GM23248 (cell line): ENCODE measurements at regions not wholly inside any gene's neighbourhood (a gene's known extent, or its start where the extent isn't known, plus 50 kb on each side); places are given as distances from the start of the nearest gene placed in this dataset. TPM values are rescaled to one million over a fixed set of nuclear protein-coding genes. Genes with fewer than 3 reads are reported as not detected.

ENCODE experiments used
- DNase-seq: peaks from one replicate; pipeline ENCODE4 v3.0.0-alpha.2; 2015
- H2AFZ ChIP-seq: fragments of 200-600 bp; sonication (generic); 2 replicates; pipeline ENCODE4 v1.6.1; 2016; ENCODE audit warnings: antibody characterized with exemption
- H3F3A ChIP-seq: fragments of 200-600 bp; sonication (generic); 2 replicates; pipeline ENCODE4 v1.6.1; 2016; ENCODE audit warnings: mild to moderate bottlenecking, antibody characterized with exemption, mixed run types; ENCODE audit not compliant: insufficient read depth
- H3K27ac ChIP-seq: fragments of 200-600 bp; sonication (generic); 2 replicates; pipeline ENCODE4 v1.5.1; 2016; ENCODE audit warnings: mild to moderate bottlenecking
- H3K27me3 ChIP-seq: fragments of 200-600 bp; sonication (generic); replicated peaks from 2 replicates; pipeline ENCODE4 v1.6.1; 2016; ENCODE audit warnings: mild to moderate bottlenecking; ENCODE audit not compliant: insufficient read depth
- H3K36me3 ChIP-seq: fragments of 200-600 bp; sonication (generic); 2 replicates; pipeline ENCODE4 v1.6.1; 2016; ENCODE audit warnings: low read depth, mild to moderate bottlenecking
- H3K4me1 ChIP-seq: fragments of 200-600 bp; sonication (generic); 2 replicates; pipeline ENCODE4 v1.6.1; 2016; ENCODE audit warnings: mild to moderate bottlenecking; ENCODE audit not compliant: insufficient read depth
- H3K4me2 ChIP-seq: fragments of 200-600 bp; sonication (generic); one replicate; pipeline ENCODE4 v1.6.1; 2016; ENCODE audit warnings: mild to moderate bottlenecking; ENCODE audit not compliant: unreplicated experiment
- H3K4me3 ChIP-seq: fragments of 200-600 bp; sonication (generic); 2 replicates; pipeline ENCODE4 v1.5.1; 2016; ENCODE audit warnings: mild to moderate bottlenecking
- H3K79me2 ChIP-seq: fragments of 200-600 bp; sonication (generic); 2 replicates; pipeline ENCODE4 v1.6.1; 2016; ENCODE audit warnings: mild to moderate bottlenecking; ENCODE audit not compliant: insufficient read depth
- H3K9ac ChIP-seq: fragments of 200-600 bp; sonication (generic); 2 replicates; pipeline ENCODE4 v1.6.1; 2016; ENCODE audit warnings: mild to moderate bottlenecking
- H3K9me2 ChIP-seq: fragments of 200-600 bp; sonication (generic); 2 replicates; pipeline ENCODE4 v1.6.1; 2016; ENCODE audit warnings: mixed run types, mild to moderate bottlenecking, moderate library complexity; ENCODE audit not compliant: insufficient read depth
- H3K9me3 ChIP-seq: fragments of 200-600 bp; sonication (generic); one replicate; pipeline ENCODE4 v1.6.1; 2017; ENCODE audit warnings: low read depth
- H4K20me1 ChIP-seq: fragments of 200-600 bp; sonication (generic); 2 replicates; pipeline ENCODE4 v1.6.0; 2016; ENCODE audit not compliant: insufficient read depth
- EZH2 ChIP-seq: fragments of 200-600 bp; sonication (generic); IDR thresholded peaks from 2 replicates; pipeline ENCODE4 v1.6.1; 2018; ENCODE audit warnings: antibody characterized with exemption, mild to moderate bottlenecking; ENCODE audit not compliant: insufficient read depth, poor library complexity, severe bottlenecking
- EZH2phosphoT487 ChIP-seq: fragments of 200-600 bp; sonication (generic); IDR thresholded peaks from 2 replicates; pipeline ENCODE4 v1.6.1; 2018; ENCODE audit warnings: antibody characterized with exemption, moderate library complexity, mild to moderate bottlenecking, low read depth; ENCODE audit not compliant: insufficient read depth
- WGBS, 2 experiments: methylation state at CpG; one replicate each; pipeline ENCODE4 v1.1.6; 2015 to 2017; ENCODE audit warnings: low lambda C conversion rate in 2 of 2, low coverage in 1 of 2; ENCODE audit errors: missing lambda C conversion rate in 2 of 2; 5-methylcytosine and 5-hydroxymethylcytosine counted together
- in situ Hi-C: fragments of 300-500 bp; cut with MboI; formaldehyde crosslinking; loops from 2 replicates; pipeline ENCODE4 v1.15.0; 2020
- small RNA-seq: library from RNA; depleted of rRNA; stranded (forward); fragments of <200 nt; gene quantifications from one replicate; pipeline ENCODE3, GENCODE V24; 2014; ENCODE audit warnings: low read depth, low replicate concordance

DNA sequence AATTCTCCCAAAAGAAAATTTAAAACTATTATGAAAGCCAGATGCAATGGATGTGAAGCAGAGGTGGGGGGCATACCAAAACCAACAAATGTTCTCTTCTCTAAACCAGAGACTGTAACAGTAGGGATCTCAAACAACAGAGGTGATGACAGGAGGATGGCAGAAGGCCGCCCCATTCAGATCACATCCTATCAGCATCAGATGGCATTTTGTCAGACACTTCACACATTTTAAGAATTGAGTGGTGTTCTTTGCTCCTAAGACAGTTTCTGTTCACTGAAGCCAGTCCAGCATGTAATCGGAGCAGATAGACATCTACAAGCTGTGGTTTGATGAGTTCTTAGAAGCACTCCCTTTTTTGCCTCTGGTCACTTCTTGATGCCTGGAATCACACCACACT is 59.6 kb upstream of the SRRM4 start:
- Histone ChIP-seq H3K4me3 (no peak overlapping the region), H3K27ac (no peak overlapping the region), H3K36me3 (no peaks in the 10 kb centered on the region), H2AFZ (no peak overlapping the region), H3K4me2 (no peak overlapping the region), H3K9me2 (no peaks in the 10 kb centered on the region), H3K9me3 (no peaks in the 10 kb centered on the region), H3K79me2 (no peaks in the 10 kb centered on the region), H4K20me1 (no peaks in the 10 kb centered on the region), H3K27me3 (no peaks in the 10 kb centered on the region), H3F3A (no peaks in the 10 kb centered on the region), H3K4me1 (no peaks in the 10 kb centered on the region), H3K9ac (no peak overlapping the region)
- WGBS, 2 experiments = 5 to 24% methylated on average over 2 of the region's 2 CpGs
- DNase-seq = no peak
- no peak for TF ChIP-seq EZH2phosphoT487
- TF ChIP-seq EZH2 = no peak
- in situ Hi-C loops = no loop called here

DNA sequence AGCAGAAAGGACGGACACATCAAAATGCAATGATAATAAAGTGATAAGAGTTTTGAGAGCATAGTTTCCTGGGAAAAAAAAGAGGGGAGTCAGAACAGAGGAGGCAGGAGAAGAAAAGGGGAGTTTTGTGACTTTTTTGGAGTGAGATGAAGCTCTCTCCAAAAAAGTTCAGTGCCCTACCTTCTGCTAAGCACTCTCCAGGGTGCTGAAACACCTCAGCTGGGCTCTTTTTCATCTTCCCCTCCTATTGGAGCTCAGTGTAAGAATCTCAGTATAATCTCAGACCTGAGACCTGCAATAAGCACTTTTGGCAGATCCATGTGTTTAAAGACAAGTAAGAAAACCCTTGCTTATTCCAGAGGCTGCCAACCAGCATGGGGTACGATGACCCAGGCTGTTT is 58.9 kb upstream of the SRRM4 start:
- Histone ChIP-seq H3F3A (no peaks in the 10 kb centered on the region), H3K4me3 (no peak overlapping the region), H2AFZ (no peak overlapping the region), H4K20me1 (no peaks in the 10 kb centered on the region), H3K9me3 (no peaks in the 10 kb centered on the region), H3K27me3 (no peaks in the 10 kb centered on the region), H3K79me2 (no peaks in the 10 kb centered on the region), H3K36me3 (no peaks in the 10 kb centered on the region), H3K4me2 (no peak overlapping the region), H3K27ac (no peak overlapping the region), H3K9ac (no peak overlapping the region), H3K9me2 (no peaks in the 10 kb centered on the region), H3K4me1 (no peaks in the 10 kb centered on the region)
- no peak for DNase-seq
- in situ Hi-C loops = no loop called here
- TF ChIP-seq EZH2phosphoT487 = no peak
- TF ChIP-seq EZH2 = no peak
- WGBS, 2 experiments = 3 to 16% methylated on average over 2 of the region's 2 CpGs

DNA sequence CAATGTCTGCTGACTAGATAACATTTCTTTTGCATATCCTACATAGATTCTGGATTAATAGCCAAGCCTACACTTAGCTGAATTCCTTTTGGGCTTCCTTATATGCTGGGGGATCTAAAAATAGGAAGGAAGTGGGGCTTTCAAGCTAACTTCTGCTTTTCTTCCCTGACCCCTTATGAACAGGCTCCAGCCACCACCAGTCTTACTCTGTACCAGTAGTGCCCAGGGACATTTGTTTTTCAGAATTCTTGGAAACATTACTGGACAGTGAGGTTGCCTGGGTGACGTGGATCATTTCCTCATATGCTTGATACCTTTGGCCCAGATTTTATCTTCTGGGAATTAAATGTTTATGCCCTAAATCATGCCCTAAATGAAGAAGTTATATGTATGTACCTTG is 55.9 kb upstream of the SRRM4 start:
- Histone ChIP-seq H3F3A (no peaks in the 10 kb centered on the region), H3K27ac (no peak overlapping the region), H3K9me3 (no peaks in the 10 kb centered on the region), H3K9me2 (no peaks in the 10 kb centered on the region), H4K20me1 (no peaks in the 10 kb centered on the region), H2AFZ (no peak overlapping the region), H3K4me3 (no peak overlapping the region), H3K27me3 (no peaks in the 10 kb centered on the region), H3K36me3 (no peaks in the 10 kb centered on the region), H3K9ac (no peak overlapping the region), H3K4me1 (no peaks in the 10 kb centered on the region), H3K4me2 (no peak overlapping the region), H3K79me2 (no peaks in the 10 kb centered on the region)
- 0% methylated on average over 1 of the region's 1 CpG for WGBS, 2 experiments
- in situ Hi-C loops = no loop called here
- no peak for DNase-seq
- TF ChIP-seq EZH2phosphoT487 (no peak), EZH2 (no peak)

DNA sequence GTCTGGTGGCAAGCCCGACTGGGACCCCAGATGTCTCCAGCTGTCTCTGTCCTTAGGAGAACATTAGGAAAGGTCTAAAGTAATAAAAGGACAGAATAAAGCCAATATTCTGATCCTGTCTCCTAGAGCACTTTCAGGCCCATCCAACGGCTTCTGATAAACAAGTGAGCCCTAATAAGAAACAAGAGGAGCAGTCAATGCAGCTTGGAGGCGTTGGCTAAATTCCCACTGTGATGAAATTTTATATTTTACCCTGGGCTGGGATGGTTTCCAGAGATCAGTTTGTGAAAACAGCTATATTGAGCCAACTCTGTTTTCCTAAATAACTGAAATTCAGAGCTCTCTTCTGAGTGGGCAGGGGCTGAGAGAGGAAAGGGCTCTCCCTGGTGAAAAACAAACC is 55.5 kb upstream of the SRRM4 start:
- WGBS, 2 experiments = 9% methylated on average over 3 of the region's 3 CpGs
- Histone ChIP-seq H3K27me3 (no peaks in the 10 kb centered on the region), H3K9ac (no peak overlapping the region), H3K4me3 (no peak overlapping the region), H3K4me1 (no peaks in the 10 kb centered on the region), H3K36me3 (no peaks in the 10 kb centered on the region), H3K4me2 (no peak overlapping the region), H3F3A (no peaks in the 10 kb centered on the region), H2AFZ (no peak overlapping the region), H3K9me2 (no peaks in the 10 kb centered on the region), H3K9me3 (no peaks in the 10 kb centered on the region), H3K27ac (no peak overlapping the region), H4K20me1 (no peaks in the 10 kb centered on the region), H3K79me2 (no peaks in the 10 kb centered on the region)
- DNase-seq = no peak
- no peak for TF ChIP-seq EZH2
- TF ChIP-seq EZH2phosphoT487 = no peak
- in situ Hi-C loops = no loop called here

Small RNAs in the stretch of these regions (small RNA-seq; reads per million reads assigned to genes)
- not detected for gene RF00428
- not detected for gene RNA5SP374
